ENCODE measurements at regions not wholly inside any gene's neighbourhood (a gene's known extent, or its start where the extent isn't known, plus 50 kb on each side); places are given as distances from the start of the nearest gene placed in this dataset.

- TF ChIP-seq CTCF (IDR thresholded peaks at IDR 0.05) (no peak), POLR2A (IDR thresholded peaks at IDR 0.05) (no peak), EP300 (IDR thresholded peaks at IDR 0.05) (no peak), POLR2AphosphoS5 (IDR thresholded peaks at IDR 0.05) (no peak)
These were observed 177.8 kb upstream of the HAND2 start for GRCh38 chr4:173707658-173708419.
